ENCODE measurements at regions not wholly inside any gene's neighbourhood (a gene's known extent, or its start where the extent isn't known, plus 50 kb on each side); places are given as distances from the start of the nearest gene placed in this dataset.

DNA sequence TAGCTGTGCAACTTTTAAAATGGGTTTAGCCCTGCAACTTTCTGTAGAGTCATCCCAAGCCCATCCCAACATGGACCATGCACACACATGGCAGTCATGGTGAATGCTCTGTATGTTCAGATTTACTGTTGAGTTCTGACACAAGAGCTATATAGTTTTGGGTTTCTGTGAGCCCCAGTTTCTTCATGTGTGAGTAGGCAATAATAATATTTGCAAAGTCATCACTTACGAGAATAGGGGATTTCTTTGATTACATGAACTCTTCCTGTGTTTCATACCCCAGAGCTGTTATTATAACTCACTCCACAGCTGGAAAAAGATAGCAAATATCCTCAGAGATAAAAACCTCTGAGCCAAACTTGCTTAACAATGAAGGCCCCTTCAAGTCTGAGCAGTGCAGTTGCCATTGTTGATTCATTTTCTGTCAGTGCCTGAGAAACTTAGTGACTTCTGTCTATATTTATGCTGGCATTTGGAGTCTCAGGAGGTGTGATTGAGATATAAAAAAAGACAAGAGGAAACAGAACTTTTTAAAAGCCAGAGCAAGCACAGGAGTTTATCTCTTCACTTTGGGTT is 767.9 kb upstream of the API5 start:
- no peak for DNase-seq (ENCODE audit: low read depth)
- TF ChIP-seq, protein P1, sequence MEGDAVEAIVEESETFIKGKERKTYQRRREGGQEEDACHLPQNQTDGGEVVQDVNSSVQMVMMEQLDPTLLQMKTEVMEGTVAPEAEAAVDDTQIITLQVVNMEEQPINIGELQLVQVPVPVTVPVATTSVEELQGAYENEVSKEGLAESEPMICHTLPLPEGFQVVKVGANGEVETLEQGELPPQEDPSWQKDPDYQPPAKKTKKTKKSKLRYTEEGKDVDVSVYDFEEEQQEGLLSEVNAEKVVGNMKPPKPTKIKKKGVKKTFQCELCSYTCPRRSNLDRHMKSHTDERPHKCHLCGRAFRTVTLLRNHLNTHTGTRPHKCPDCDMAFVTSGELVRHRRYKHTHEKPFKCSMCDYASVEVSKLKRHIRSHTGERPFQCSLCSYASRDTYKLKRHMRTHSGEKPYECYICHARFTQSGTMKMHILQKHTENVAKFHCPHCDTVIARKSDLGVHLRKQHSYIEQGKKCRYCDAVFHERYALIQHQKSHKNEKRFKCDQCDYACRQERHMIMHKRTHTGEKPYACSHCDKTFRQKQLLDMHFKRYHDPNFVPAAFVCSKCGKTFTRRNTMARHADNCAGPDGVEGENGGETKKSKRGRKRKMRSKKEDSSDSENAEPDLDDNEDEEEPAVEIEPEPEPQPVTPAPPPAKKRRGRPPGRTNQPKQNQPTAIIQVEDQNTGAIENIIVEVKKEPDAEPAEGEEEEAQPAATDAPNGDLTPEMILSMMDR (conservative IDR thresholded peaks at IDR 0.05; ENCODE audit: low read depth, low read length) = no peak
- no peak overlapping the region for H3K4me3 ChIP-seq (ENCODE audit: low read depth, low read length)

DNA sequence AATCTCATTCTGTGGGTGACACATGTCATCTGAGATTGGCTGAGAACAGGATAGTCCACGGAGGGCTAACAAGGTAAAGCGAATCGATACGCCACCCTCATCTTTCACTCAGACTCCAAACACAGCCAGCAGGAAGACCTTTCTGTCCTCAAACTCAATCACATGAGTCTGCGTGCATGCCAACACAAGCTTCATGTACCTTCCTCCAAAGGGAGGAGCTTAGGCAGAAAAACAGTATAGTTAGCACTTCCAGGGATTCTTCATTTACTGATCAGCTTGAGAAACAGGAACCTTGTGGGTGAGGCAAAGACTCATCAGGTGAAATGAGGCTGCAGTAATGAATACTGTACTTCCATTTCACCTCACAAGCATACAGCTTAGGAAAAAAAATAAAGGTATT is 767.1 kb upstream of the API5 start:
- DNase-seq (ENCODE audit: low read depth) = no peak
- no peak overlapping the region for H3K4me3 ChIP-seq (ENCODE audit: low read depth, low read length)
- TF ChIP-seq, protein P1 (conservative IDR thresholded peaks at IDR 0.05; ENCODE audit: low read depth, low read length) = no peak

DNA sequence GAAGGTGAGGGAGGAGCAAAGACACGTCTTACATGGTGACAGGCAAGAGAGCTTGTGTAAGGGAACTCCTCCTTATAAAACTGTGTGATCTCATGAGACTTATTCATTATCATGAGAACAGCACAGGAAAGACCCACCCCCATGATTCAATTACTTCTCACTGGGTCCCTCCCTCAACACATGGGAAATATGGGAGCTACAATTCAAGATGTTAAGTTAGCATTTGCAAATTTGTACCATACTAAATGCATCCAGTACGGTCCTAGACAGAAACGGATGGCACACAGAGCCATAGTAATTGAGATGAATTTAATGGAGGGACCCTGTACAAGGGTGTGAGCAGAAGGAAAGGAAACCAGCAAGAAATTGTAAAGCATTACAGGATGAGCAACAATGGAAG is 765.8 kb upstream of the API5 start:
- TF ChIP-seq, protein P1 (conservative IDR thresholded peaks at IDR 0.05; ENCODE audit: low read depth, low read length) = no peak
- no peak overlapping the region for H3K4me3 ChIP-seq (ENCODE audit: low read depth, low read length)
- no peak for DNase-seq (ENCODE audit: low read depth)

DNA sequence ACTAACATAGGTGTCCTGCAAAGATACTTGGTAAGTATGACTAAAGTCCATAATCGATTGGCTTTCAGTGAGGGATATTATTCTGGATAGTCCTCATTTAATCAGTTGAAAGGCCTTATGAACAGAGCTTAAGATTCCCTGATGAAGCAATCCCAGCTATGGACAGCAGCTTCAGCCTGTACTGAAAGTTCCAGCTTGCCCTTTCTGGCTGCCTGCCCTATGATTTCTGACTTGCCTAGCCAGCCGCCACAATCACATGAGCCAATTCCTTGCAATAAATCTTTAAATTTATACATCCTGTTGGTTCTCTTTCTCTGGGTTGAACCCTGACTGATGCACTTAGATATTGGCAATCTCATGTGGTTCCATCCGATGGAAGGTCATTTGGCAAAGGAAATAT is 759.0 kb upstream of the API5 start:
- no peak overlapping the region for H3K4me3 ChIP-seq (ENCODE audit: low read depth, low read length)
- no peak for DNase-seq (ENCODE audit: low read depth)
- TF ChIP-seq, protein P1 (conservative IDR thresholded peaks at IDR 0.05; ENCODE audit: low read depth, low read length) = no peak

DNA sequence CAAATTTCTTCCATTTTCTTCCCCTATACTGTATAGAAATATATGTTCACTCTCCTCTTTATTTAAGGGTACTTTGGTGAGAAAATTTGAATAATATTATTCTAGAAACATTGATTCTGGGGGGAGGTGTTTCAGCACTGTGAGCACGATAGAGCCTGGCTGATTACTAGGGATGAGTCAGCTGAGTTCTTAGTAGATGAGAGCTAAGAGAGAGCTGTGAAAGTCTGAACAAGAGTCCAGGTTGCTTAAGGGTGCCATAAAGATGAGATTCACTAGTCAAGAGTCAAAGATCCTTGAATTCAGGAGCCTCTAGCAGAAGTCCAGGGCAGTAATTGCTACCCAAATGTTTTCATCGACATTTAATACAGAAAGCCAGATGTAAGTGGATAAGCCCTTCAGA is 756.6 kb upstream of the API5 start:
- no peak overlapping the region for H3K4me3 ChIP-seq (ENCODE audit: low read depth, low read length)
- TF ChIP-seq, protein P1 (conservative IDR thresholded peaks at IDR 0.05; ENCODE audit: low read depth, low read length) = no peak
- DNase-seq (ENCODE audit: low read depth) = no peak

DNA sequence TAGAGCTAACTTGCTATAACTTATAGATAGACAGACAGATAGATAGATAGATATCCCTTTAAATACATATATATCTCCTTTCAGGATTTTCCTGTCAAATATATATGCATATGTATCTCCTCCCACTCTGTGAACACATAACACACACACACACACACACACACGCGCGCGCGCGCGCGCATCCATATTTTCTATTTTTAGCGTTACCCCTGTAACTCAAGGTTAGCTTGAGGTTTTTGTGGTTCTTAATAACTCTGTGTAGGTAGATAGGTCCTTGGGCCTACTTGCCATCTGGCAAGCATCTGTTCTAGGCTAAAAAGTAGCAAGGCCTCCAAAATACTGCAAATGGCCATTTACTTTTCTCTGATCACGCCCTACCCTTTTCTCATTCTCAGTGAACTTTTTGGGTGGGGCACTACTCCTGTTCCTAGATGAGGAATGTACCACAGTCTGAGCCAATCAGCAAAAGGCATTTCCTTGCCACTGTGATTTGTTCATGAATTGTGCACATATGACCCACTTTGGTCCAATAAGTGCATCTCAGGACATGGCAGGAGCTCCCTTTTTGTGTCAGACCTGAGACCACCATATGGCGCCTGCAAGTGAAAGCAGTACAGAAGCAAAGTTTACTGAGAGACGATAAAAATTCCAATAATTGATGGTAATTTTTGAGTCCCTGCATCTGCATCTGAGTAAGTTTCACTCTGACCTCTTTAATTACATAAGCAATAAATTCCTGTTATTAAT is 740.5 kb upstream of the API5 start:
- no peak overlapping the region for H3K4me3 ChIP-seq (ENCODE audit: low read depth, low read length)
- DNase-seq (ENCODE audit: low read depth) = no peak
- TF ChIP-seq, protein P1 (conservative IDR thresholded peaks at IDR 0.05; ENCODE audit: low read depth, low read length) = no peak
